ENCODE measurements at regions not wholly inside any gene's neighbourhood (a gene's known extent, or its start where the extent isn't known, plus 50 kb on each side); places are given as distances from the start of the nearest gene placed in this dataset.

DNA sequence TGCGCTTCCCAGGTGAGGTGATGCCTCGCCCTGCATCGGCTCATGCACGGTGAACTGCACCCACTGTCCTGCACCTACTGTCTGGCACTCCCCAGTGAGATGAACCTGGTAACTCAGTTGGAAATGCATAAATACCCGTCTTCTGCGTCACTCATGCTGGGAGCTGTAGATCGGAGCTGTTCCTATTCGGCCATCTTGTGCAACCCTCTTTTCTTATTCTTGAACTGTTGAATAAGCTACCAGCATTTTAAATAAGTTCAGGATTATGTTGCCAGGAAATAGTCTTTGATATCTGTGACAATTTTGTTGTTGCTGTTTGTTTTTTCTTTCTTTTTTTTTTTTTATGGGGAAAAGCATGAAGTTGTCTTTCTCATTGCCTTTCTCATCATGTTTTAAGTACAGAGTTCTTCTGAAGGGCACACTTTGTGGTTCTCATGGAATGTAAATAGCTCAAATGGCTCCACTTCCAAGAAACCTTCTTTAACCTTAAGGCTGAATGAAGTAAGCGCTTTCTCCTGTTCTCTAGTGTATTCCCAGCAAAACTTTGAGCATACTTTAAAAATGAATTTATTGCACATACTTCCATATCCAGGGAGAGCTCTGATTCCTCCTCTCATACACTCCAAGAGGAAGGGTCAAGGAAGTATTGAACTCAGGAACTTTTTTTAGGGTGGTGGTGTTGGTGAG is 468.0 kb upstream of the TBL1XR1 start:
- no peak overlapping the region for H3K27ac ChIP-seq
- ChIA-PET POLR2A (ENCODE audit: low non-redundant PET) (no interaction called here), CTCF (no interaction called here)
- DNase-seq (ENCODE audit: low spot score) = no peak
- TF ChIP-seq, protein P1, sequence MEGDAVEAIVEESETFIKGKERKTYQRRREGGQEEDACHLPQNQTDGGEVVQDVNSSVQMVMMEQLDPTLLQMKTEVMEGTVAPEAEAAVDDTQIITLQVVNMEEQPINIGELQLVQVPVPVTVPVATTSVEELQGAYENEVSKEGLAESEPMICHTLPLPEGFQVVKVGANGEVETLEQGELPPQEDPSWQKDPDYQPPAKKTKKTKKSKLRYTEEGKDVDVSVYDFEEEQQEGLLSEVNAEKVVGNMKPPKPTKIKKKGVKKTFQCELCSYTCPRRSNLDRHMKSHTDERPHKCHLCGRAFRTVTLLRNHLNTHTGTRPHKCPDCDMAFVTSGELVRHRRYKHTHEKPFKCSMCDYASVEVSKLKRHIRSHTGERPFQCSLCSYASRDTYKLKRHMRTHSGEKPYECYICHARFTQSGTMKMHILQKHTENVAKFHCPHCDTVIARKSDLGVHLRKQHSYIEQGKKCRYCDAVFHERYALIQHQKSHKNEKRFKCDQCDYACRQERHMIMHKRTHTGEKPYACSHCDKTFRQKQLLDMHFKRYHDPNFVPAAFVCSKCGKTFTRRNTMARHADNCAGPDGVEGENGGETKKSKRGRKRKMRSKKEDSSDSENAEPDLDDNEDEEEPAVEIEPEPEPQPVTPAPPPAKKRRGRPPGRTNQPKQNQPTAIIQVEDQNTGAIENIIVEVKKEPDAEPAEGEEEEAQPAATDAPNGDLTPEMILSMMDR (conservative IDR thresholded peaks at IDR 0.05; ENCODE audit: low read depth) = no peak

DNA sequence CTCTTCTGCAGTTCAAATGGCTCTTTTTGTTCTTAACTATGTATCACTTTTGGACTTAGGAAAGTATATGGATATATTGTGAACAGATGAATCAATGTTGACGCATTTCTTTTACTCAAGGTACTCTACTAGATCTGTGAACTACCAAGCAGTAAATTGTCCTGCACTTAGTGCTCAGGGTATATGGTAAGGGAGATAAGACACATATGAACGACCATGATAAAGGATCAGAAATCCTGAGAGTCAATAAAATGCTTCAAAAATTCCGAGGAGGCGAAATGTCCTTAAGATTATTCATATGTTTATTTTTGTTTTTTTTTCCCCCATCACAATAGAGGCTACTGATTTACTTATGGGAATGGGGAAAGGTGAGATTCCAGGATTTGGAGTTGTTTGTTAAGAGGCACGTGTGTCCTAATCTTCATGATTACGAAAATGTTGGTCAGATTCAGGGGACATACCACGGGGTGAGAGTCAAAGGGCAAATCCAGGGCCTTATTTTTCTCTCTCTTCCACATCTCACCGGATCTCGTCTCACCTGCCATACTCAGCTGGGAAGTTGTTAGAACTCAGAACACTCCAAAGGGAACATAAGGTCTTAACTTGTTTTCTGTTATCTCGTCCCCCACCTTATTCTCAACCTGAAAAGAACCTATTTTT is 475.1 kb upstream of the TBL1XR1 start:
- POLR2A ChIA-PET (ENCODE audit: low non-redundant PET) = no interaction called here

DNA sequence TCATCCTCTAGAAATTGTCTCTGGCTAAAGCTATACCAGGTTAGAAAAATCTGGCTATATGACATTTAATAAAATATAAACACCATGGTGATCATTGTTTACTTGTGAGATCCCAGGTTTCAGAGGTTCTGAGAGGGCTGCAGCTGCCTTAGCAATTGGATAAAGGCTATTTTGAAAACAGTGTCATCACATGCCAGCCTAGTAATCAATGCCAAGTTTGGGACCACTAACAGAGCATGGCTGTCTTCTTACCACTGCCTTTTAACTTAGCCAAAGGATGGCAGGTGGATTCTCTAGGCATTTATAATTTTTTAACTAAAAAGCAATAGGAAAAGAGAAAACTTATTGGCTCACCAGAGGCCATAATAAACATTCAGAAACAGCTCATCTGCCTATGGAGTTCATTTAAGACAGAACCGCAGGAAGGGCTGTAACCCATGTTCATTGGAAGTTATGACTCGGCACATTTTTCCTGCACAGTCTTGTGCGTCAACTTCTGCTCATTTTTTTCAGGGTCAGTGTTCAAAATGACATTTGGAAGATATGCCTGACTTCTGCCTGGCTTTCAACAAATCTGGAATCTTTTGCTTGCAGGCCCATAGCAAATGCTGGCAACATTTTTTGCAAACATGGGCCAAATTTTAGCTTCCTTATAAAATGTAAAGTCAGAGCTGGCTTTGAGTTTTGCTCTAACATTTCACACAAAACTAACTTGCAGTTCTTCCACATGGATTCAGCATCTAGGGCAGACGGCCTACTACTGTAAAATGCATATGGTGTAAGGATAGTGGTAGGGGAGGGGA is 476.0 kb upstream of the TBL1XR1 start:
- TF ChIP-seq, protein P1 (conservative IDR thresholded peaks at IDR 0.05; ENCODE audit: low read depth) = no peak
- no peak for DNase-seq (ENCODE audit: low spot score)
- H3K27ac ChIP-seq = no peak overlapping the region
- POLR2A ChIA-PET (ENCODE audit: low non-redundant PET) = no interaction called here
- CTCF ChIA-PET = no interaction called here

More for the DNA sequence above, 475.1 kb upstream of the TBL1XR1 start:
- TF ChIP-seq, protein P1 (conservative IDR thresholded peaks at IDR 0.05; ENCODE audit: low read depth) = no peak
- no peak for DNase-seq (ENCODE audit: low spot score)
- no peak overlapping the region for H3K27ac ChIP-seq
- CTCF ChIA-PET = no interaction called here

DNA sequence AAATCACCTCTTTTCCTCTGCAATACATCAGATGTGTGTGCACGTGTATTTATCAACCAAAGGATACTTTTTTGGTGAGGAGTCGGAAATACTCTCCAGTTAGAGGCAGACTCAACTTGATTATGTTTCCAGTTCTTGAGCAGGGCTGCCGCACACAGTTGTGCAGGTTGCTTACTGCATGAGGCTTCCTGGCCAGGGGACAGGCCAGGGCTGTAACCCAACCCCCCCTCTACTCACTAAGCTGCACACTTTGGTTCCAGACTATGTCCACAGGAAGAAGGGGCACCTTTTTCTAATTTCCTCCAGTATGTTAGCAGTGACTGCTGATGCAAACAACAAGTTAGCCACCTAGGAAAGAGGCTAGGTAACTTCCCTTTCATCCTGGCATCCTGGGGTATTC is 476.9 kb upstream of the TBL1XR1 start:
- TF ChIP-seq, protein P1 (conservative IDR thresholded peaks at IDR 0.05; ENCODE audit: low read depth) = no peak
- no peak overlapping the region for H3K27ac ChIP-seq
- no peak for DNase-seq (ENCODE audit: low spot score)
- ChIA-PET POLR2A (ENCODE audit: low non-redundant PET) (no interaction called here), CTCF (no interaction called here)

DNA sequence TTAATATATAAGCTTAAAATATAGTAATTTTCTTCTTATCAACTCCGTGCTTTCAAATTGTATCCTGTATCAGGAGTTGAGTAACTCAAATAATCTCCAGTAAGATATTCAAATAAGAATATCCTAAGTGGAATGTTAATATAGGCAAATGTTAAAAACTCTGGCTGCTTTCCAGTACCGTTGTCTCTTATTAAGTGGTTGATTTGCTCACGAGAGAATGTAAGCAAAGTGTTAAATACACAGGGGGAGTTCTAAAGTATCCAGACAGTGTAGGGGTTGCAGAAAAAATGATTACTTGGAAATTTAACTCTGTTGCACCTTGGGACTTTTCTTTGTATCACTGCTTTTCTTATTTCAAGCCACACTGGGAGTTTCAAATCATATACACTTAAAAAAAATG is 478.9 kb upstream of the TBL1XR1 start:
- ChIA-PET CTCF (no interaction called here), POLR2A (ENCODE audit: low non-redundant PET) (no interaction called here)
- TF ChIP-seq, protein P1 (conservative IDR thresholded peaks at IDR 0.05; ENCODE audit: low read depth) = no peak
- no peak for DNase-seq (ENCODE audit: low spot score)
- no peak overlapping the region for H3K27ac ChIP-seq

DNA sequence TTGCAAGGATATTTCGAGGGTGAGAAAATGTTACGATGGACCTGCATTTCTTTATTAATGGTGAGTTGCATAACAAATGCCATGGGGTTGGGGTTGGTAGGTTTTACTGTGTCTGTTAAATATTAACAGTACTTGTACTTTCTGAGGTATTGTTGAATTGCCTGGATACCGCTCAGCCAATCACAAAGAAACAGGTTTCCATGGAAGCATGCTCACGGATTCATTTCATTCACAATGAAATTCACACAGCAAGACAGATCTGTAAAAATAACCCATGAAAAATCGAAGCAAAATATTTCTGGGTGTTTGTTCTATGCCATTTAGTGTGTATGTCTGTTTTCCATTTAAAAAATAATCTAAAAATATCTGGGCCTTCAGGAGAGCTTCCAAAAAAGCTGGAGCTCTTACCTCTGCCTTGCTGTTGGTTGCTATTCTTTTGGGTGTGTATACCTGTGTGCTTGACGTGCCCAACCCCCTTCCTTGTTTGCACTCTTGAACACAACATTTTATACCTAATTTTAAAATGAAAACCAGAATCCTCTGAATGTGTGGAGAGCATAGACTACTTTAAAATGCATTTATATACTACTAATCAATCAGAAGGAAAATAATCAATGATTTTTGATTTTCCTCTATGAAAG is 479.8 kb upstream of the TBL1XR1 start:
- DNase-seq (ENCODE audit: low spot score) = no peak
- no peak overlapping the region for H3K27ac ChIP-seq
- ChIA-PET POLR2A (ENCODE audit: low non-redundant PET) (no interaction called here), CTCF (no interaction called here)
- TF ChIP-seq, protein P1 (conservative IDR thresholded peaks at IDR 0.05; ENCODE audit: low read depth) = no peak

Measured in RWPE1 (cell line).